Neural progenitor cell (in vitro differentiated cells): ENCODE measurements at regions not wholly inside any gene's neighbourhood (a gene's known extent, or its start where the extent isn't known, plus 50 kb on each side); places are given as distances from the start of the nearest gene placed in this dataset.

Experiments used
- EZH2 ChIP-seq: fragments of 200-600 bp; sonication (generic); IDR thresholded peaks from 2 replicates; pipeline ENCODE4 v1.6.1; 2017; ENCODE audit warnings: antibody characterized with exemption, mild to moderate bottlenecking, moderate library complexity
- EZH2phosphoT487 ChIP-seq: fragments of 200-600 bp; sonication (generic); IDR thresholded peaks from 2 replicates; pipeline ENCODE4 v1.6.1; 2017; ENCODE audit warnings: antibody characterized with exemption
- TF ChIP-seq, protein P1 (sequence below): fragments of 200-600 bp; sonication (generic); IDR thresholded peaks from 2 replicates; pipeline ENCODE4 v1.5.1; 2017; ENCODE audit warnings: antibody characterized with exemption, mild to moderate bottlenecking

DNA sequence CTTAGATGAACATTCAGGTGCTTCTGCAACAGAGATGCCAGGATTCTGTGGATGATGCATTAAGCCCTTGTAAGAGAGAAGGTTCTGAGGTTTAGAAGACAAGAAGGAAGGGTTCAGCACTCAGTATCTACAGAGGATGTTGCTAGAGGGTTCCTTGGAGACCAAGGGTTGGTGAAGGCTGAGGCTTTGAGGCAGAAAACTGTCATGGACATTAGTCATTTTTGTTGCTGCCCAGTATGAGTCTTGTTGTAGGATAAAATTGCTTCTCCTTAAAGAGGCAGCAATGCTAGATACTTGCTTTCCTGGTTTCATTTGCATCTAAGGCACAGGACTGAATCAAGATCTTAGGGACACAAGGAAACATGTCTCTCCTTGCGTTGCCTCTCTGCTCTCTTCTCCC, 319.4 kb upstream of the NFIA start:
- TF ChIP-seq EZH2 = no peak
- TF ChIP-seq, protein P1, sequence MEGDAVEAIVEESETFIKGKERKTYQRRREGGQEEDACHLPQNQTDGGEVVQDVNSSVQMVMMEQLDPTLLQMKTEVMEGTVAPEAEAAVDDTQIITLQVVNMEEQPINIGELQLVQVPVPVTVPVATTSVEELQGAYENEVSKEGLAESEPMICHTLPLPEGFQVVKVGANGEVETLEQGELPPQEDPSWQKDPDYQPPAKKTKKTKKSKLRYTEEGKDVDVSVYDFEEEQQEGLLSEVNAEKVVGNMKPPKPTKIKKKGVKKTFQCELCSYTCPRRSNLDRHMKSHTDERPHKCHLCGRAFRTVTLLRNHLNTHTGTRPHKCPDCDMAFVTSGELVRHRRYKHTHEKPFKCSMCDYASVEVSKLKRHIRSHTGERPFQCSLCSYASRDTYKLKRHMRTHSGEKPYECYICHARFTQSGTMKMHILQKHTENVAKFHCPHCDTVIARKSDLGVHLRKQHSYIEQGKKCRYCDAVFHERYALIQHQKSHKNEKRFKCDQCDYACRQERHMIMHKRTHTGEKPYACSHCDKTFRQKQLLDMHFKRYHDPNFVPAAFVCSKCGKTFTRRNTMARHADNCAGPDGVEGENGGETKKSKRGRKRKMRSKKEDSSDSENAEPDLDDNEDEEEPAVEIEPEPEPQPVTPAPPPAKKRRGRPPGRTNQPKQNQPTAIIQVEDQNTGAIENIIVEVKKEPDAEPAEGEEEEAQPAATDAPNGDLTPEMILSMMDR = no peak
- TF ChIP-seq EZH2phosphoT487 = no peak
